BJ (cell line): ENCODE measurements at regions not wholly inside any gene's neighbourhood (a gene's known extent, or its start where the extent isn't known, plus 50 kb on each side); places are given as distances from the start of the nearest gene placed in this dataset.

Experiments
- CTCF ChIA-PET: fragments of 350-600 bp; formaldehyde crosslinking; extraction: SDS; loops from one replicate; lab custom pipeline; 2021; ENCODE audit warnings: antibody characterized with exemption, inconsistent platforms; lab: Yijun Ruan, JAX
- POLR2A ChIA-PET: fragments of 300-600 bp; sonication (Branson Sonifier 250); formaldehyde crosslinking; extraction: SDS; loops from one replicate; lab custom pipeline; 2021; ENCODE audit warnings: antibody characterized with exemption; lab: Charles Lee
- DNase-seq: peaks from one replicate; pipeline ENCODE4 v3.0.0-alpha.2; 2011; ENCODE audit warnings: low read depth
- H3K27me3 ChIP-seq: 2 replicates; pipeline ENCODE4 v1.6.0; 2011; ENCODE audit warnings: low read length; ENCODE audit not compliant: control insufficient read depth, insufficient read depth
- H3K36me3 ChIP-seq: 2 replicates; pipeline ENCODE4 v1.5.1; 2011; ENCODE audit warnings: low read length; ENCODE audit not compliant: control insufficient read depth, insufficient read depth
- H3K4me3 ChIP-seq: 2 replicates; pipeline ENCODE4 v1.5.1; 2011; ENCODE audit warnings: low read depth, mild to moderate bottlenecking, control low read depth, low read length
- CTCF ChIP-seq: IDR thresholded peaks from 2 replicates; pipeline ENCODE4 v1.5.1; 2011; ENCODE audit warnings: low read depth, mild to moderate bottlenecking, control low read depth, inconsistent platforms, low read length, moderate library complexity; ENCODE audit not compliant: insufficient read depth

DNA sequence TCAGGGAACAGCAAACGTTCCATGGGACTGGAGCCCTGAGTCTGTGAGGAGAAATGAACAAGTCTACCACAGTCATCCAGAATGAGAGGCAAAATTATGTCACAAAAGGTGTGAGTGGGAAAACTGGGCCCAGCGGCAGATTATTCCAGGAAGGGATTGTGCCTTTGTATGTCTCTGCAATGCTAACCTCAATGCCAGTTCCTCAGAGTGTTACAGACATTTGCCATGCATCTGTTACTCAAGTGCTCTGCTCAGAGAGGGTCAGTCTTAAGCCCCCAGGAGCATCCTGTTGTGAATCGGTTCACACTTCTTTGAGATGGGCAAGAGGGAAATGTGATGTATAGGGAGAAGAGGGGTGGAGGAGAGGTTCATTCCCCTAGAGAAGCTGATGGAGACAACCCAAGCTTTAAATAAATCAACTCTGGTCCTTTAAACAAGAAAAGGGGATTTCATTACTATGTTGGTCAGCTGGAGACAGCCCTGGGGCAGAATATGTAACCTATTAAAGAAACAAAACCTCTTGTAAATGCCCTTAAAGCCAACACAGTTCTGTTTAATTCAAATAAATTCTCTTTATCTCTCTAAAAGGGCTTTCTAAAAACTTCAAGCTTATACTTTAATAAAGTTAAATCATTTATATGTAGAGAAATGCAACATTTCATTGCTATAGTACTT, 85.9 kb upstream of the GRB10 start:
- peak; percentile 6 for DNase-seq
- peaks cover 1% of the 10 kb centered on the region; the same call in 1 of the 2 replicates for H3K27me3 ChIP-seq
- no peaks in the 10 kb centered on the region for H3K36me3 ChIP-seq
- no peak for TF ChIP-seq CTCF
- POLR2A ChIA-PET: no interaction called here
- no peak overlapping the region for H3K4me3 ChIP-seq
- CTCF ChIA-PET: interaction anchor here (0.9 kb wide), 1 partner anchor 30 kb away, joined by 3 read pairs; no protein-coding TSS in a partner anchor

DNA sequence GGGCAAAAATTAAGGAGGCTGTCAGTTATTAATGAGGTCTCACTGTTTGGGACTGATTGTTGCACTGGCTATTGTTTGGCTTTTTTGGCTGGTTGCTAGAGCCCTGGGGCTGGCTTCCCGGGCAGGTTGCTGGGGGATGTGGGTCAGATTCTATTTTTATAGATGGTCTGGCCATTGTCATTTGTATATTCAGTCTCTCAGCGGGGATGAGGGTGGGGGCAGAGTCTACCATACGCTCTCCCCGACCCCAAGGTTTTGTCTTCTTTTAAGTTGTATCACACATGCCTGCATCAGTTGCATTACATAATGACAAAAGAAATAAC, 84.3 kb upstream of the GRB10 start:
- DNase-seq: no peak
- POLR2A ChIA-PET: no interaction called here
- CTCF ChIA-PET: no interaction called here
- Histone ChIP-seq H3K27me3 (no peaks in the 10 kb centered on the region), H3K36me3 (no peaks in the 10 kb centered on the region), H3K4me3 (no peak overlapping the region)
- TF ChIP-seq CTCF: no peak

DNA sequence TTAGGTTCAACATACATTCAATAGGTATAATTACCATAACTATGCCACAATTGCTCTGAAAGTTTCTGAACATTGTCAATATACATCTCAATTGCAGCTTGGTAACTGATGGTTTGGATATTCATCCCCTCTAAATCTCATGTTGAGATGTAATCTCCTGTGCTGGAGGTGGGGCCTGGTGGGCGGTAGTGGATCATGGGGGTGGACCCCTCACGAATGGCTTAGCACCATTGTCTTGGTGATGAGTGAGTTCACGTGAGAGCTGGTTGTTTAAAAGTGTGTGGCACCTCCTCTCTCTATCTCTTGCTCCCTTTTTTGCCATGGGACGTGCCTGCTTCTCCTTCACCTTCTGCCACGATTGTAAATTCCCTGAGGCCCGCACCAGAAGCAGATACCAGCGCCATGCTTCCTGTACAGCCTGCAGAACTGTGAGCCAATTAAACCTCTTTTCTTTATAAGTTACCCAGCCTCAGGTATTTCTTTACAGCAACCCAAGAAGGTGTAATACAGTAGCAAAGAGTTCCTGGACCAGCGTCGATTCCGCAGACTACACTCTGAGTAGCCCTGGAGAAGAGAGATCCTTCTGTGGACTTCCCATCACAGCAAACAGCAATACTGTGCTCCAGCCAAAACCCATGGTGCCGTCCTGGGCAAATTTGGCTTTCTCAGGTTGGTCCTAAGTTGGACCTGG, 83.8 kb upstream of the GRB10 start:
- Histone ChIP-seq H3K36me3 (no peaks in the 10 kb centered on the region), H3K4me3 (no peak overlapping the region), H3K27me3 (no peaks in the 10 kb centered on the region; the same call in 1 of the 2 replicates)
- TF ChIP-seq CTCF: no peak
- DNase-seq: no peak
- CTCF ChIA-PET: no interaction called here
- POLR2A ChIA-PET: no interaction called here

GRCh38 chr7:50865450-50865849, 82.8 kb upstream of the GRB10 start:
- ChIA-PET POLR2A (no interaction called here), CTCF (no interaction called here)
- no peak for DNase-seq
- TF ChIP-seq CTCF: no peak
- Histone ChIP-seq H3K36me3 (no peaks in the 10 kb centered on the region), H3K27me3 (no peaks in the 10 kb centered on the region; the same call in 1 of the 2 replicates), H3K4me3 (no peak overlapping the region)

GRCh38 chr7:50864694-50865093, 82.0 kb upstream of the GRB10 start:
- Histone ChIP-seq H3K27me3 (no peaks in the 10 kb centered on the region; the same call in 1 of the 2 replicates), H3K4me3 (no peak overlapping the region), H3K36me3 (no peaks in the 10 kb centered on the region)
- ChIA-PET POLR2A (no interaction called here), CTCF (no interaction called here)
- no peak for DNase-seq
- TF ChIP-seq CTCF: no peak
